ENCODE measurements at regions not wholly inside any gene's neighbourhood (a gene's known extent, or its start where the extent isn't known, plus 50 kb on each side); places are given as distances from the start of the nearest gene placed in this dataset.

DNA sequence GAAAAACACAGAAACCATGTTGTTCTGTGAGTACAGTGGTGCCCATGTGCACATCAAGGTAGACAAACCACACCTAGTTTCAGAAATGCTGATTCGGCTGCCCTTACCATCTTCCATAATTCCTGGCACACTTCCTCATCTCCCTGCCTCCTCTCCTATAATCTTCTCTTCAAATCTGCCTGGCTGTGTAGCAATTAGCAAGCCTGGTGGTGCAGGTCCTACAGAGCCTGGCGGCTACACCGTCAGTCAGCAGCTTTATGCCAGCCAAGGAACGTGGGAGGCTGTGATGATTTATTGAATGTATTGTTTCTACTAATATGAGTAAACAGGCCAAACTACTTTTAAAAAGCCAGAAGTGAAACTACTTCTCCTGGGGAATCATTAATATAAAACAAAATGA lies 106.8 kb downstream of the SEMA6D start:
- no peak for DNase-seq

GRCh38 chr15:47829667-47830066 lies 112.4 kb downstream of the SEMA6D start:
- DNase-seq: no peak

DNA sequence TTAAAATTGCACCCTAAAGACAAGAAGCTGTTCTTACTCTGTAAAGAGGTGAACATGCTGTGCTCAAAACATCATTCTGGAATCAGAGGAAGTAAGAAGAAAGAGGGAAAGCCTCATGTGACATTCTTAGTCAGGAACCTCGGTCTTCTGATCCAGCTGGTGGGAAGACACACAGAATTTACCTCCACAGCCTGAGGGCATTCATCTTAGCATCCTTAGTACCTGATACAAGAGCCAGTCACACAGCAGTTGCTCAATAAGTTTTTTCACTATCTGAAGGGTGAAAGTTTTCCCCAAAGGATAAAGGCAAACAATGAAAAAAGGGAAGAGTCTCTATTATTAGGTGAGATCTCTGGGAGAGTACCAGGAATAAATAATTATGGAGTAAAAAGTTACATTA lies 116.8 kb downstream of the SEMA6D start:
- DNase-seq: no peak

DNA sequence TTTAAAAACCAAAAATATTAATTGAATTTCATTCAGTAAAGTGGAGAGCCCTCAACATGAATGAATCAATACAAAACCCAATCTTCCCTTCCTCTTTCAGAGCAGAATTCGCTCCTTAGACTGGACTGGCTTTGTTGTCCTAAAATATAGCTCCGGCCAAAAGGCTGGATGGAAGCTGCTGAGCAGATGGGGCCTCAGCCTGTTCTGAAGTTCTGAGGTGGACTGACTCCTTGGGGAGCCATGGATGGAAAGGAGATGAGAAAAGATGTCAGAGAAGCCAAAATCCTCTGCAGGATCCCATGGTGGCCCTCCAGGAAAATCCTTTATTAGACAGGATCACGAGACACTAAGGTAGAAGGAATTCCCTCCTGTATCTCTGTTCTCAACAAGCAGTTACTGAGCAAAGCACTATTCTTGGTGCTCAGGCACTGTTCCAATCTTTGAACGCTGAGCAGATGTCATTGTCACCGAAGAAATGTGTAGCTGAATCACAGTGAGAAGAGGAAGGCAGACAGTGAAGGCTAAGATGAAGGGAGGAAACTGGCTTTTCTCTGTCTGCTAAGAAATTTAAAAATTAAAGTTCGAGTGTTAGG lies 122.0 kb downstream of the SEMA6D start:
- DNase-seq: no peak

DNA sequence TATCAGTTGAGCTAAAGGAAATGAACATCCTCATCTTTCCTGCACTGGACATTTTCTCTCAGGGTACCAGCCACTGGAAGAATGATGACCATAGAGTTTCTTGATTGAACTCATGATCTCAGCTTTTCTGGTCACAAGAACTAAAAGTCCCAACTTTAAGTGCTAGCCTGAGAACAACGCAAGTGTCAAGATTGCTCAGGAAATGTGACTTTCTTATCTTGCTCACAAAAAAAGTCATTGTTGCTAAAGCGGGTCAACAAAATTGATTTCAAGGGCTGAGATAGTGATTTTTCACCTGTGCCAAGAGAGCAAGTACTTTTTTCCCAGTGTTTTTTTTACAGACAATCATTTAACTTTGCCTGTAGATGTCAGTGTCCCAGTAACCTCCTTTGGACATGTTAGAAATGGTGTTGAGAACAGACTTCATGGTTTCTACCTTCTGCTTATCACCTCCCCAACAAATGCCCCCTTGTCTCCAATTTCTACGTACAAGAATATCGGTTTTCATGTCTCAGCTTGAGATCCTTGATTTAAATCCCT lies 125.9 kb downstream of the SEMA6D start:
- DNase-seq: no peak

DNA sequence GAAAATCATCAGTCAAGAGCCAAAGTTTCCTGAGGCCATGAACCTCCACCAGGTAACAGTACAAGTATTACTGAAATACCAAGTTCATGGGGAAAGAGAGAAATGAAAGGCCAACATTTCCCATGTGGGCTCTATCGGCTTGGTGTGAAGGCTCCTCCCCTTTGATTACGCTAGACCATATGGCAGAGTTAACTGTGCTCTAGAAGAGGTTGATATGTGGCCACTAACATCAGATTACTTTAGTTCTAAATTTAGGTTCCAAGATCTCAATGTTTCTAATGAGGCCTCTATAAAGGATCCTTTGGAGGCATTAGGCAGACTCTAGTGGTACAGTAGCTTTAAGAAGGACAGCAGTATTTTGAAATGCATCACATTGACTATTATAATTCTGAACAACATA lies 127.1 kb downstream of the SEMA6D start:
- no peak for DNase-seq

- no peak for DNase-seq
Observed at GRCh38 chr15:47846128-47846868, 129.0 kb downstream of the SEMA6D start.

DNA sequence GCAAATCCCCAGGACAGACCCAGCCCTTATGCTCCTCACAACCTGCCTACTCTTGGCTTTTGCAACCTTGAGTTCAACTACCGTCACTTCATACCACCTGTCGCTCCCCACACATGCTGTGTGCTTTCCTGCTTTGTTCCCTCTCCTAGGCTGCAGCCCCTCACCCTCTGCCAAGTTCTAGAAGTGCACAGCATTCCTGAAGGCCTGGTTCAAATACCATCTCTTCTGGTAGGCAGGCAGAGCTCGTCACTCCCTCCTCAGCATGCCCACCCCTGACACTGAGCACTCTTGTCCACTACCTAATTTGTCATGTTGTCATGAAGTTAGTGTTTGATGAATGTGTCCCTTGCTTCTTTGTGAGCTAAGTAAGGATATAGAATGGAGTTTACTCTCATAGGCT lies 129.6 kb downstream of the SEMA6D start:
- no peak for DNase-seq

DNA sequence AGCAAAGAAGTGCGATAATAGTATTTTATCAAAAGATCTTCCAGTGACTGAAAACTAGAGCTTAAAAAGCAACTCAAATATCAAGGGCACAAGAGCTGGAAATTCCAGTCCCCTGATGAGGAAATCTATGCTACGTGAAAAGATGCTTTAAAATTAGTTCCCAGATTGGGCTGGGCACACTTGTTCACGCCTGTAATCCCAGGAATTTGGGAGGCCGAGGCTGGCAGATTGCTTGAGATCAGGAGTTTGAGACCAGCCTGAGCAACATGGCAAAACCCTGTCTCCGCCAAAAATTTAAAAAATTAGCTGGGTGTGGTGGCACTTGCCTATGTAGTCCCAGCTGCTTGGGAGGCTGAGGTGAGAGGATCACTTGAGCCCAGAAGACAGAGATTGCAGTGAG lies 138.8 kb downstream of the SEMA6D start:
- no peak for DNase-seq

- DNase-seq: no peak
Observed at GRCh38 chr15:47857014-47857775, 139.9 kb downstream of the SEMA6D start.

DNA sequence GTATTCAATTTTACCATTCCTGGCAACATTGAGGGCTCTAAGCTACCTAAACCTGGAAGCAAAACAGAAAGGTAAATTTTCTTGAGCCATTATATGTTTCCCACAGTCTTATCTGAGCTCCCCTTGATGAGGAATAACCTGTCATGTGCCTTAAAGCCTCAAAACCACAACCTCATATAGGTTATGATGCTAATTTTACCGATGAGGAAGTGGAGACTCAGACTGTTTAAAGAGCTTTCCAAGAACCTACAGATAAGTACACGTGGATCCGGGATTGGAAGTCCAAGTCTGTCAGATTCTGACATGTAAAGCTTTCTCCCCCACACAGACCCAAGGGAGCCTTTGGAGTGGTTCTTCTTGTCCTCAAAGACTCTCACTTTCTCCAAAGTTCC lies 140.5 kb downstream of the SEMA6D start:
- no peak for DNase-seq

DNA sequence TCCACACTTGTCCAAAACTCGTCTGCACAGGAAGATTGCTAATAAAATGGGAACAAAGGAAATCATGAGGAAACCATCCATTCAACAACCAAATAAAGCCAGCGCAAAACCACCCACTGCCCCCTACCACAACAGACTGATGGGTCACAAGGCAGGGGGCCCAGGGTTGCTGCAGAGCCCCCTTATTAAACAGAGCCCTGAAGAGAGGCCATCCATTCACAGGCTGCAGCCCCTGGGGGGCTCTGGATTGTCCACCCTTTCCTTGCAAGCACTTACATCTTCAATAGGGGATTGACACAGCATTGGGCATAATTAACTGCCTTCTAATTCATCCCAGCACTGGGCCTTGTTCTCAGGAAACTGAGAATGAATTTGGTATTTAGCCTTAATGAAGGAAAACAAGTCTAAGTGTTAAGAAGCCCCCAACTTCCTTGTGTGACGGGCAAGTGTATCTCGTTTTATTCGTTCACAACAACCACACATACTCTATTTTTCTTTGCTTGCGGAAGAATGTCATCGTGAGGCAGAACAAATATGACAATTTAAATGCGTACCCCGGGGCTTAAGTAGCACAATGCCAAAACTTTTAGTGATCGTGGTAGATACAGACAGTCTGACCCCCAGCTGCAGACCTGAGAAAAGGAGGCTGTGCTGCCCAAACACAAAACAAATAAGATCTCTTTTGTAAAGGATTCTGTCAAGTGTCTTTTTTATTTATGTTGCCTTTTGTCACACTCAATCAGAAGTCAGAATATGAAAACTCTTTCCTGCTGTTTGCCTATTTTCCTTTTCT lies 144.0 kb downstream of the SEMA6D start:
- no peak for DNase-seq

DNA sequence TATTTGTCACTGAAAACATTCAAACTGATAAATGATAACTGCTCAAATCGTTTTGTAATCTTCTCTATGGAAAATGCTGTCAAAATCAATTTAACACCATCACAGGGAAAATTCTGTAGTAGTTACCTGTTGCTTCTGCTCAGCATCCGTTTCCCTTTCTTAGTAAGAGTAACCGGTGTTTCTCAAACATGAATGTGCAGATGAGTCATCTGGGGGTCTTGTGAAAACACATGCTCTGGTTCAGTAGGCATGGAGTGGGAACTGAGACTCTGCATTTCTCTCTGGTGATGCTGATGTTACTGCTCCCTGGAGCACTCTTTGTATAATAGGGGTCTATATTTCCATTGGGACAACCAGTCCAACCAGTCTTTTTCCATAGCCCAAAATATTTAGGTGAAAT lies 145.1 kb downstream of the SEMA6D start:
- no peak for DNase-seq

DNA sequence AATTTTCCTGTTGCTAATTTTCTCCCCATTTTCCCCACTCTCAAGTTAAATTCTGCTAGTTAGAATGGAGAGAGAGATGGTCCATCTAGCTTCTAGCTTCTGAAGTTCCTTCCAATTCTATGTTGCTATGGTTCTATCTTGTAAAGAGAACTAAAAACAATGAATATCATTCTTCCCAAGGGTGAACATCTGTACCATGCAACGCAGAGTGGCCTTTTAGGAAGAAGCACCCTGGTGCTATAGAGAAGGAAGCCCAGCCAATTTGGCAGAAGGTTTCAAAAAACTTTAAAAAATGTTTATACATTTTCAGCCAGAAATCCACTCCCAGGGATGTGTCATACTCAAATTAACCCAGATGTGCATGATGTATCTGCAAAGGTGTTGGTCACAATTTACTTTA lies 149.1 kb downstream of the SEMA6D start:
- no peak for DNase-seq

- no peak for DNase-seq
Observed at GRCh38 chr15:47870300-47870955, 153.1 kb downstream of the SEMA6D start.

DNA sequence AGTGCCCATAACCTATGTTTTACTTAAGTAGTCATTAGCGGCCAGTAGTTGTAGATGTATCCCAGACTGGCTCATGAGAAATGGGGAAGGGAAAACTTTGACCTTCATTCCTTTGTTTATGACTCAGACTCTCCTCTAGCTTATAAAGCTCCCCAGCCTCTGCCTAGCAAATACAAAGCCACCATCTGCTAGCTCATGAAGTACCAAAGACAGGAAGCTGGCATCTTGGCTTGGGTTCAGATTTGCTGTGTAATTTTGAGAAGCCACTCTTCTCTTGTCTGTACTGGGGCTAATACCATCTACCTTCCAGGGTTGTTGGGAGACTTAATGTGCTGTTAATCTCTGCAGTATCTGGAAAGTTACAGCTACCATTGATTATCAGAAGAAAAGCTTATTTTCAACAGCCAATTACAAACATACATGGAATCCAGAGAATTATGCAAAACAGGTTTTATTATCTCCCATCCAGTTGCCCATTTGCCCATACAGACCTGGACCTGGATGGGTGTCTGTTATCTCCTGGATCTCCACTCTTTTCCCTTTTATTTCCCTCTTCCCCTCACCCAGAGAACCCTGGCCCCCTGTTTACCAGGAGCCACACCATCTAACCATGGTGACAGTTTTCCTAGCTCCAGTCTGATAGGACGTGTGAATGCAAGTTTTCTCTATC lies 153.8 kb downstream of the SEMA6D start:
- DNase-seq: no peak

- DNase-seq: no peak
Observed at GRCh38 chr15:47872208-47872607, 154.9 kb downstream of the SEMA6D start.

DNA sequence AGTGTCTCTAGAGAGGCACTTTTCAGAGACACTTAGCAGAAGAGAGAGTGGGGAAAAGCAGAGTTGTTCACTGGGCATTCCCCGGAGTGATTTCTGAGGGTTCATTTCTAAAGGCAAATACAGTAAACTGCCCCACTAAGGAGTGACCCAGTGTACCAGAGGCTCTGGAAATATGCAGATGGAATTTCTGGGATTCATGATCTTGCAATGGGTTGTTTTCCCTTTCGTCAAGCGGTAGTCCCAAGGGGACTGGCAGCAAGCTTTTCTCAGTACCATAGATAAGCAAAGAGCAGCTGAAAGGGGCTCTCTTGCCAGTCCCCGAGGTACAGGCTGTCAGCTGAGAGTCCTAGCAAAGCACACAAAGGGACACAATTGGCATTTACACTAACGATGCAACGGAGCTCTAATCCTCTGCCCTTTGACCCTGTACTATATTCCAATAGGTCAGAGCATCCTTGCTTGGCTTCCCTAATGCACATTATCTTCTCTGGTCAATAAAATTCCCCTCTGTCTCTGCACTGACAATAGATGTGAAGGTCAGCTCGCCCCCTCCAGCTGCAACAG lies 155.6 kb downstream of the SEMA6D start:
- DNase-seq: no peak

- no peak for DNase-seq
Observed at GRCh38 chr15:47876986-47877385, 159.7 kb downstream of the SEMA6D start.

GRCh38 chr15:47877836-47878235 lies 160.5 kb downstream of the SEMA6D start:
- DNase-seq: no peak

- no peak for DNase-seq
Observed at GRCh38 chr15:47885920-47886319, 168.6 kb downstream of the SEMA6D start.

All from right lung (tissue), 2 donors.